AML-193 (cell line): ENCODE measurements at regions not wholly inside any gene's neighbourhood (a gene's known extent, or its start where the extent isn't known, plus 50 kb on each side); places are given as distances from the start of the nearest gene placed in this dataset.
"Not testable (repeated sequence)": the region's sequence is repeated elsewhere in the genome, so short reads cannot be mapped to it uniquely, and the experiment has no call there.

Source experiments
- DNase-seq, 2 experiments: peaks; one replicate each; lab custom pipeline; 2025; lab: John Stamatoyannopoulos, UW

- no peak for DNase-seq
These were observed 403.7 kb upstream of the MEIS1 start for GRCh38 chr2:66031236-66031635.

- no peak for DNase-seq
These were observed 404.4 kb upstream of the MEIS1 start for GRCh38 chr2:66030553-66030952.

DNA sequence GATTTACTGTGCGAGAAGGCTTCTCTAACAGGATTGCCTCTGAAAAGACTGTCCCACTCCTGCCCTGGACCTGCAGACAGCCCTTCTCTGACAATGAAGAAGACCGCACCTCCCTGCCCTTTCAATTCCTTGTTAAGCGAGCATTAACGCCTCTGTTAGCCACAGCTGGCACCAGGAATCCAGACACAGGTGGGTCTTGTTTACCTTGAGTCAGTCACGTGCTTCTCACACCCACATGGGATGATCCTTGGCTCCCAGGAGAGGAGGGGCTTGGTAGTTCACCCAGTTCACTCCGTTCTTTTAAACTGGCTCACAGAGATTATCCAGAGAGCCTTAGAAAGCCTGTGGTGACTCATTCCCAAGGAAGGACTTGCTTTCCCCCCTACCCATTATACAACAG, 410.5 kb upstream of the MEIS1 start:
- no peak for DNase-seq

- no peak for DNase-seq
These were observed 413.6 kb upstream of the MEIS1 start for GRCh38 chr2:66021296-66021695.

DNA sequence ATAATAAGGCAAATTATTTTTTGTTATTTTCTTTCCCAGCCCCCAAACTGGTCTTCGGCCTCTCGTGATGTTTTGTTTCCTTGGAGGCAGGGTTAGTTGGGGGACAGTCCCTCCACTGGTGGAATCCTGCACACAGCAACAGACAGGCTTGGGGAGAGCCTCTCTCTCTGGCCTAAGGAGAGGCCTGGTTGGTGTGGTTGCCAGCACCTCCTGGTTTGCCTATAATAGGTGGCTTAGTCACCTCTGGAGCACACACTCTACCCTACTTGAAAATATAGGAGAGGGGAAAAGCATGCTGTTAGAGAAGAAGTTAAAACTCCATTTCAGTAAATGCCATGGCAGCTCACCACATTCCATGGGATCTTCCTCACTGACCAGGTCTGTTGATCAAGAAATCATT, 417.2 kb upstream of the MEIS1 start:
- DNase-seq: no peak

- DNase-seq: no peak
These were observed 420.5 kb upstream of the MEIS1 start for GRCh38 chr2:66014450-66014849.

- DNase-seq: no peak
These were observed 421.5 kb upstream of the MEIS1 start for GRCh38 chr2:66013456-66013855.

DNA sequence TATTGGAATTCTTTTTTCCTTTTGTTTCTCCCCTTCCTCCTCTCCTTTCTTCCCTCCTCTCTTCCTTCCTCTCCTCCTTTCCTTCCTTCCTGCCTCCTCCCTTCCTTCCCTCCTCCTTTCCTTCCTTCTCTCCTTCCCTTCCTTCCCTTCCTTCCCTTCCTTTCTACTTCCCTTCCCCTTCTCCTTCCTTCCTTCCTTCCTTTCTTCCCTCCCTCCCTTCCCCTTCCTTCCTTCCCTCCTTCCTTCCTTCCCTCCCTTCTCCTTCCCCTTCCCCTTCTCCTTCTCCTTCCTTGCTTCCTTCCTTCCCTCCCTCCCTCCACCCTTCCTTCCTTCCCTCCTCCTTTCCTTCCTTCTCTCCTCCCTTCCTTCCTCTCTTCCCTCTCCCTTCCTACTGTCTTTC, 431.0 kb upstream of the MEIS1 start:
- DNase-seq: no peak

GRCh38 chr2:66001538-66001937, 433.4 kb upstream of the MEIS1 start:
- no peak for DNase-seq

DNA sequence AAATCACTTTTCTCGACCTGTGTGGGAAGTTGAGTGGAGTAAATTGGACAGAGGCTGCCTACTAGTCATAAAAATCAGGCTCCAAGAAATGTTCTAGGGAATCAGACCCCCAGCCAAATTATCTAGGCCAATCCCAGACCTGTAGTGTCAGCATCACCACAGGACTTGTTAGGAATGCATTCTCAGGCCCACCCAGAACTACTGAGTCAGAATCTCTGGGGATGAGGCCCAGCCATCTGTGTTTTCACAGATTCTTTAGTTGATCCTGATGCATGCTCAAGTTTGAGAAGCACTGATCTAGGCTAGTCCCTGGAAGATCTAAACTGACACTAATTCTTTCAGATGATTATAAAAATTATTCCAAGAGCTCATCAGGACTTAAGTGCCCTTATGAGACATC, 434.0 kb upstream of the MEIS1 start:
- DNase-seq: no peak

- no peak for DNase-seq
These were observed 435.1 kb upstream of the MEIS1 start for GRCh38 chr2:65999796-66000195.

DNA sequence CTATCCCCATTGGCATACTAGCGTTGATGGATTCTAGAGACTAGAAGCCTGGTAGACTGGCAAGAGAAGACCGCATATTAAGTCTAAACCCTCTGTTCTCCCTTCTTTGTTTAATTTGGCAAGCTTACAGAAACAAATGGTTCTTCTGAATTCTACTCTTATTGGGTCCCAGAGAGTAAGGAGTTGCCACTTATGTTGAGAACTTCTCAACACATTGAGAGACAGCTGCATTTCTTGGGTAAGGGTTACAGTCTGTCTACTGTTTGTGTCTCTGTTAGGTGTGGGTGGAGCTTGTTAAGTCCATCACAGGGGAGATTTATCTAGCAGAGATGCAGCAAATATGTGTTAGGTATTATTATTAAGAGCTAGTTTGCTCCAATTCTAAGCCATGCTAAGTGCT, 435.8 kb upstream of the MEIS1 start:
- DNase-seq: no peak

- DNase-seq: no peak
These were observed 437.0 kb upstream of the MEIS1 start for GRCh38 chr2:65997961-65998360.

GRCh38 chr2:65992198-65992554, 442.7 kb upstream of the MEIS1 start:
- DNase-seq: no peak

DNA sequence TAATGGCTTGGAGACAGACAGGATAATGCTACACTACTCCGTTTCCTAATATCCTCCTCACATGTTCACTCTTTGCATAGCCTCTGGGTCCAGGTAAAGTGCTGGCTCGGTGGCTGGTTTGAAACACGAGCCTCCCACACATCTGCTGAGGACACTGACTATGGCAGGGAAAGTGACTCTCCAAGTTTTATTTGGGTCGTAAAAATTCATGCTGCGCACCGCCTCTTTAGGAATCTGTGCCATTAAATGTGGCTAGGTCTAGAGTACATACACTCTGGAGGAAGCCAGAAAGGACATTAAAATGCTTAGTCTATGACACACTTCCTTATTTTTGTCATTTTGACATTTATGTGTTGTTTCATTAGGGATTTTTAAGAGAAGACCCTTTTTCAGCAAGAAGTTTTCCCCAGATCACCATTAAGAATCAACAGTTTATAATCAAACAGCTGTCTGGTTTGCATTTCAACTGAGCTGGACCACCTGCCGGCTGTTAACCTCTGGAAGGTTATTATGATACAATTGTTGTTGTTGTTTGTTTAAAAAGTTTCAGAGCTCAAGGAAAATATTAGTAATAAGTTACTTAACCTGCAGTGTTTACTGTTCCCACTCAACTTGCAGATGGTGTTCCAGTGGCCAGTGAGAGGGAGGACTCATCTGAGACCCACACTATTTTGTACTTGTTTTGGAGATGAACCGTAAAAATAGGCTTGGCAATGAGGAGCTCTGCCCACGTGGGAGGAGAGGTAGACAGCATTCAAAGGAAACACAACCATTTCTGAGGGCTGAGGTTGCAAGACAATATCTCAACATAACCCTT, 443.3 kb upstream of the MEIS1 start:
- no peak for DNase-seq

- no peak for DNase-seq
These were observed 448.9 kb upstream of the MEIS1 start for GRCh38 chr2:65985986-65986385.

GRCh38 chr2:65980531-65980930, 454.4 kb upstream of the MEIS1 start:
- no peak for DNase-seq

- no peak for DNase-seq
These were observed 455.5 kb upstream of the MEIS1 start for GRCh38 chr2:65979446-65979845.

- DNase-seq: peak; percentile 0 to 1
These were observed 460.7 kb upstream of the MEIS1 start for GRCh38 chr2:65974067-65974723.

GRCh38 chr2:65969161-65969560, 465.8 kb upstream of the MEIS1 start:
- DNase-seq: no peak

GRCh38 chr2:65963303-65963702, 471.6 kb upstream of the MEIS1 start:
- not testable (repeated sequence) for DNase-seq

DNA sequence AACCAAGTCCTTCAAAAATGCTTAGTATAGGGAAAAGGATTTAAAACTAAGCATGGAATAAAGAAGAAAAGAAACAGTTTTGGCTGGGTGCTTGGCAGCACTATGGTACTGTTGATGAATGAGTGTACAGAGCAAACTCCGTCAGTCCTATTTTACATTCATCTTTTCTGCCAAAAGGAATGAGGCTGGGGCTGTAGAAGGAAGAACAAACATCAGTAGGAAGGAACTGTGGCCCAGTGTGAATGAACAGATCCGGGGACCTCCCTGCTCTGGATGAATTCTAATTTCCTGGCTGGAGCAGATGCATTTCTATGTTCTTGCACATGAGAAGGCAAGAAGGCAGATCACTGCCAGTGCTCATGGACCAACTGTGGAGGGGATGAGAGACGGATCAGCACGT, 474.0 kb upstream of the MEIS1 start:
- DNase-seq: no peak

- no peak for DNase-seq
These were observed 477.0 kb upstream of the MEIS1 start for GRCh38 chr2:65957886-65958285.

DNA sequence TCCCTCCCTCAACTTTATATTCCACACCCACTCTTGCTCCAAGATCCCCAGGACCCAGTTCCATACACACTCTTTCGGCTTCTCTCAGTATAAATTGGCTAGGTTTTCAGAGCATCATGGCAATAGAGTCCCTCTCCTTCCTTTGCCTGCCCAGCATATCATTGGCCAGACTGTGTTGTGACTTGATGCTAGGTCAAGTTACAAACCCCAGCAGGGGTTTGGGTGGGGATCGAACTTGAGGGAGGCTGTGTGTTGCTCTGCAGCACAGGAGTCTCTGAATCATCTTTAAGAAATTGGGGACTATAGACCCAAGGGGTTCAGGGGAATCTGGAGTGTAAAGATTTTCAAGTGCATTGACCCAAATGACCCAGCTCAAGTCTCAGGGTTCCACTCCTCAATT, 477.5 kb upstream of the MEIS1 start:
- no peak for DNase-seq
